Endothelial cell (in vitro differentiated cells): ENCODE measurements at regions not wholly inside any gene's neighbourhood (a gene's known extent, or its start where the extent isn't known, plus 50 kb on each side); places are given as distances from the start of the nearest gene placed in this dataset.

ENCODE experiments used
- DNase-seq: peaks from one replicate; pipeline ENCODE4 v3.0.0; 2021; ENCODE audit warnings: low spot score
- H3K27ac Mint-ChIP-seq: one replicate; pipeline ENCODE4 v1.8.0; 2021; ENCODE audit warnings: mixed read lengths, inconsistent platforms; ENCODE audit not compliant: unreplicated experiment
- H3K27me3 Mint-ChIP-seq: one replicate; pipeline ENCODE4 v1.8.0; 2021; ENCODE audit warnings: mild to moderate bottlenecking, moderate library complexity, mixed read lengths, inconsistent platforms; ENCODE audit not compliant: unreplicated experiment
- H3K36me3 Mint-ChIP-seq: one replicate; pipeline ENCODE4 v1.8.0; 2021; ENCODE audit warnings: mild to moderate bottlenecking, low read depth, mixed read lengths, inconsistent platforms; ENCODE audit not compliant: unreplicated experiment
- H3K4me1 Mint-ChIP-seq: one replicate; pipeline ENCODE4 v1.8.0; 2021; ENCODE audit warnings: mild to moderate bottlenecking, mixed read lengths, inconsistent platforms; ENCODE audit not compliant: unreplicated experiment
- H3K4me3 Mint-ChIP-seq: one replicate; pipeline ENCODE4 v1.8.0; 2021; ENCODE audit warnings: mild to moderate bottlenecking, mixed read lengths, inconsistent platforms; ENCODE audit not compliant: unreplicated experiment
- H3K9me3 Mint-ChIP-seq: one replicate; pipeline ENCODE4 v1.8.0; 2021; ENCODE audit warnings: mixed read lengths, inconsistent platforms; ENCODE audit not compliant: unreplicated experiment
- CTCF ChIP-seq: fragments of 200-600 bp; sonication (generic); IDR thresholded peaks from one replicate; pipeline ENCODE4 v1.5.0; 2021; ENCODE audit warnings: antibody characterized with exemption; ENCODE audit not compliant: unreplicated experiment

- no peak for DNase-seq
- H3K4me1 Mint-ChIP-seq = peaks cover 5% of the 10 kb centered on the region
- no peak overlapping the region for H3K27ac Mint-ChIP-seq
- TF ChIP-seq CTCF = no peak
- no peak overlapping the region for H3K4me3 Mint-ChIP-seq
- no peaks in the 10 kb centered on the region for H3K9me3 Mint-ChIP-seq
- H3K36me3 Mint-ChIP-seq = no peaks in the 10 kb centered on the region
- H3K27me3 Mint-ChIP-seq = peaks cover 1% of the 10 kb centered on the region
Measured at GRCh38 chr17:63250830-63251229, 195.3 kb downstream of the CYB561 start.

- H3K4me1 Mint-ChIP-seq = peaks cover 4% of the 10 kb centered on the region
- no peak overlapping the region for H3K27ac Mint-ChIP-seq
- H3K36me3 Mint-ChIP-seq = no peaks in the 10 kb centered on the region
Measured at GRCh38 chr17:63258785-63259184, 187.3 kb downstream of the CYB561 start.

GRCh38 chr17:63262751-63263476 lies 183.2 kb downstream of the CYB561 start:
- no peak for TF ChIP-seq CTCF
- no peak for DNase-seq
- Mint-ChIP-seq H3K36me3 (no peaks in the 10 kb centered on the region), H3K9me3 (no peaks in the 10 kb centered on the region), H3K4me3 (no peak overlapping the region), H3K4me1 (no peaks in the 10 kb centered on the region), H3K27ac (no peak overlapping the region), H3K27me3 (no peaks in the 10 kb centered on the region)

More at GRCh38 chr17:63258785-63259184, 187.3 kb downstream of the CYB561 start:
- no peak for DNase-seq
- Mint-ChIP-seq H3K4me3 (no peak overlapping the region), H3K9me3 (no peaks in the 10 kb centered on the region), H3K27me3 (peaks cover 1% of the 10 kb centered on the region)
- no peak for TF ChIP-seq CTCF

GRCh38 chr17:63265526-63265925 lies 180.6 kb downstream of the CYB561 start:
- no peak for DNase-seq
- Mint-ChIP-seq H3K27me3 (no peaks in the 10 kb centered on the region), H3K4me3 (no peak overlapping the region), H3K27ac (no peak overlapping the region), H3K36me3 (no peaks in the 10 kb centered on the region), H3K4me1 (no peaks in the 10 kb centered on the region), H3K9me3 (no peaks in the 10 kb centered on the region)
- no peak for TF ChIP-seq CTCF

GRCh38 chr17:63267846-63268245 lies 178.3 kb downstream of the CYB561 start:
- no peak for DNase-seq
- Mint-ChIP-seq H3K4me3 (no peak overlapping the region), H3K27ac (no peak overlapping the region), H3K36me3 (peaks cover 4% of the 10 kb centered on the region), H3K9me3 (no peaks in the 10 kb centered on the region), H3K4me1 (no peaks in the 10 kb centered on the region), H3K27me3 (peaks cover 1% of the 10 kb centered on the region)
- TF ChIP-seq CTCF = no peak
